BE2C (cell line): ENCODE measurements at regions not wholly inside any gene's neighbourhood (a gene's known extent, or its start where the extent isn't known, plus 50 kb on each side); places are given as distances from the start of the nearest gene placed in this dataset.
"Not testable (repeated sequence)": the region's sequence is repeated elsewhere in the genome, so short reads cannot be mapped to it uniquely, and the experiment has no call there.

Experiments used
- DNase-seq: peaks from one replicate; pipeline ENCODE4 v3.0.0-alpha.2; 2020
- H3K27me3 ChIP-seq: fragments of 250-450 bp; sonication (Bioruptor Pico); 2 replicates; pipeline ENCODE4 v1.5.1; 2020; ENCODE audit warnings: mild to moderate bottlenecking
- H3K36me3 ChIP-seq: fragments of 250-450 bp; sonication (Bioruptor Pico); 2 replicates; pipeline ENCODE4 v1.5.1; 2020; ENCODE audit warnings: mild to moderate bottlenecking
- H3K4me1 ChIP-seq: fragments of 250-450 bp; sonication (Bioruptor Pico); 2 replicates; pipeline ENCODE4 v1.5.1; 2020
- H3K4me3 ChIP-seq: 2 replicates; pipeline ENCODE4 v1.5.1; 2011; ENCODE audit warnings: low read depth, low read length
- H3K9me3 ChIP-seq: fragments of 250-450 bp; sonication (Bioruptor Pico); 2 replicates; pipeline ENCODE4 v1.5.1; 2020
- TF ChIP-seq, protein P1 (sequence below): IDR thresholded peaks from 2 replicates; pipeline ENCODE4 v1.5.1; 2012; ENCODE audit warnings: mild to moderate bottlenecking, low read depth, low read length

DNA sequence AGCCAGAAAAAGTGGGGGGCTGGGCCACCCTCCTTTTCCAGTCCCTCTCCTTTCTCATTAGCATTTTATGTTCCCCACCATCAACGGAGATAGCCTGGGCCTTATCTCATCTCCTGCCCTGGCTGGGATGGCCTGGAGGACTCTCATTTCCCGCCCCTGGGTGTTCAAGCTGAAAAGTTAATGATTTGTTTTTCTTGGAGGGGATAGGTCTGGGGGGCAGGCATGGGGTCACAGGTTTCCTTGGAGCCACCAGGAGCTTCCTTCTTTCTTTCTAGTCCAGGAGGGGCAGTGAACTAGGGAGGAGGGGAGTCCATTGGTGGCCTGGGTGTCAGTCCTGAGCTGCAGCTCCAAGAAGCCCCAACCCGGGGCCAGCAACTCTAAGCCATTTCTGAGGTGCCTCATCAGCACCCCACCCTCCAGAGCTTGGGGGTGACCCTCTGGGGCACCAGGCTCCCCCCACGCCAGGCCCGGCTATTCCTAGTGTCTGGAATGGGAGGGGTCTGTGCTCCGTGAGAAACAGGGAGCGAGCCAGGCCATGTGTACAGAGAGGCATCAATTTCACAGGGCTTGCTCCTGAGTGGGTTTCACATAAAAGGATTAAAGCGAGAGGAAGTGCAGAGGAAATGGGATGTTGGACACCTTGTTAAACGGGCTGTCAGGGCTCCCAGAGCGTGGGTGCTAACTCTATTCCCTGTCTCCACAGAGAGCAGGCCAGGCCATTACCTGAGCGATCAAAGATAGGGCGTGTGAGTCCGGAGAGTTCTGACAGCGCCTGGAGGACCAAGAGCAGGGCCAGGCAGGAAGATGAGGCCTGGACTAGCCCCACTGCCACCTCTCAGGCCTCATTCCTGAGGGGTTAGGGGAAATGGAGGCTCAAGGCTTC lies 90.6 kb upstream of the LHX1 start:
- H3K4me3 ChIP-seq = no peak overlapping the region
- TF ChIP-seq, protein P1, sequence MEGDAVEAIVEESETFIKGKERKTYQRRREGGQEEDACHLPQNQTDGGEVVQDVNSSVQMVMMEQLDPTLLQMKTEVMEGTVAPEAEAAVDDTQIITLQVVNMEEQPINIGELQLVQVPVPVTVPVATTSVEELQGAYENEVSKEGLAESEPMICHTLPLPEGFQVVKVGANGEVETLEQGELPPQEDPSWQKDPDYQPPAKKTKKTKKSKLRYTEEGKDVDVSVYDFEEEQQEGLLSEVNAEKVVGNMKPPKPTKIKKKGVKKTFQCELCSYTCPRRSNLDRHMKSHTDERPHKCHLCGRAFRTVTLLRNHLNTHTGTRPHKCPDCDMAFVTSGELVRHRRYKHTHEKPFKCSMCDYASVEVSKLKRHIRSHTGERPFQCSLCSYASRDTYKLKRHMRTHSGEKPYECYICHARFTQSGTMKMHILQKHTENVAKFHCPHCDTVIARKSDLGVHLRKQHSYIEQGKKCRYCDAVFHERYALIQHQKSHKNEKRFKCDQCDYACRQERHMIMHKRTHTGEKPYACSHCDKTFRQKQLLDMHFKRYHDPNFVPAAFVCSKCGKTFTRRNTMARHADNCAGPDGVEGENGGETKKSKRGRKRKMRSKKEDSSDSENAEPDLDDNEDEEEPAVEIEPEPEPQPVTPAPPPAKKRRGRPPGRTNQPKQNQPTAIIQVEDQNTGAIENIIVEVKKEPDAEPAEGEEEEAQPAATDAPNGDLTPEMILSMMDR = no peak
- H3K36me3 ChIP-seq = no peaks in the 10 kb centered on the region
- H3K27me3 ChIP-seq = no peaks in the 10 kb centered on the region; the same call in 1 of the 2 replicates
- peaks cover 2% of the 10 kb centered on the region for H3K4me1 ChIP-seq
- no peaks in the 10 kb centered on the region for H3K9me3 ChIP-seq
- DNase-seq = no peak

DNA sequence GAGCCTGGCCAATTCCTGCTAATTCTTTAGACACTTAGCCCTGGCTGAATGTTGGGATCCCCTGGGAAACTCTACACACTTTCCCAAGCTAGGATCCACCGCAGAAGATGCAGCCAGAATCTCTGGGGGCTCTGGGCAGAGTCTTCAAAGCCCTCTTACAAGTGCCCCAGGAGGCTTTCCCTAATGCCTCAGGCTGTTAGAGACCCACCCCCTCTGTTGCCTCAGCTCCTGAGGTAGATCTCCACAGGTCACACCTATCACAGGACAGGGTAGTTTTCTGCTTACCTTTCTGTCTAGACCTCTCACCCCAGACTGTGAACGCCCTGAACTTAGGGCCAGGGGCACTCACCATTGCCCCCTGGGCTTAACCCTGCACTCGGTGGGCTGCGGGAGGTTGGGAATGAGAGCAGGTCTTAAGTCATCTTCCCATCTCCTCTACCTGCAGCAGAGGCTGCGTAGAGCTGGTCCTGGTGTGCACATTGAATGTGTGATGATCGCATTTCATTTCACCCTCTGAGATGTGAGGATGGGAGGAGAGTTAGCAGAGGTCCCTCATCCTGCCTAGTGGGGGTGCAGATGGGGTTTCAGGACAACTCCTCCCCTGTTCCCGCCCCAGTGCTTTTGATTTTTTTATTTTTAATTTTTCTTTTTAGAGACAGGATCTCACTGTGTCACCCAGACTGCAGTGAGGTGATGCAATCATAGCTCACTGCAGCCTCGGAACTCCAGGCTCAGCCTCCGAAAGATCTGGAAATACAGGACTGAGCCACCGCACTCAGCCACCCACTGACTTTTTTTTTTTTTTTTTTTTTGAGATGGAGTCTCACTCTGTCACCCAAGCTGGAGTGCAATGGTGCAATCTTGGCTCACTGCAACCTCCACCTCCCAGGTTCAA lies 89.0 kb upstream of the LHX1 start:
- Histone ChIP-seq H3K4me3 (no peak overlapping the region), H3K27me3 (no peaks in the 10 kb centered on the region; the same call in 1 of the 2 replicates), H3K4me1 (peaks cover 2% of the 10 kb centered on the region), H3K9me3 (no peaks in the 10 kb centered on the region), H3K36me3 (no peaks in the 10 kb centered on the region)
- TF ChIP-seq, protein P1 = no peak
- DNase-seq = no peak

DNA sequence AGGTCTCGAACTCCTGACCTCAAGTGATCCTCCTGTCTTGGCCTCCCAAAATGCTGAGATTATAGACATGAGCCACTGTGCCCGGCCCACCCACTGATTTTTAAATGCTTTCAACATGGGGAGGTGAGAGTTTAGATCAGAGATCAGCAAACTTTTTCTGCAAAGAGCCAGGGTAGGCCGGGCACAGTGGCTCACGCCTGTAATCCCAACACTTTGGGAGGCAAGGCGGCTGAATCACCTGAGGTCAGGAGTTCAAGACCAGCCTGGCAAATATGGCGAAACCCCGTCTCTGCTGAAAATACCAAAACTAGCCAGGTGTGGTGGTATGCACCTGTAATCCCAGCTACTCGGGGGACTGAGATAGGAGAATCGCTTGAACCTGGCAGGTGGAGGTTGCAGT lies 88.3 kb upstream of the LHX1 start:
- H3K36me3 ChIP-seq, DNase-seq, H3K9me3 ChIP-seq, H3K4me3 ChIP-seq, H3K27me3 ChIP-seq, H3K4me1 ChIP-seq: not testable (repeated sequence)

DNA sequence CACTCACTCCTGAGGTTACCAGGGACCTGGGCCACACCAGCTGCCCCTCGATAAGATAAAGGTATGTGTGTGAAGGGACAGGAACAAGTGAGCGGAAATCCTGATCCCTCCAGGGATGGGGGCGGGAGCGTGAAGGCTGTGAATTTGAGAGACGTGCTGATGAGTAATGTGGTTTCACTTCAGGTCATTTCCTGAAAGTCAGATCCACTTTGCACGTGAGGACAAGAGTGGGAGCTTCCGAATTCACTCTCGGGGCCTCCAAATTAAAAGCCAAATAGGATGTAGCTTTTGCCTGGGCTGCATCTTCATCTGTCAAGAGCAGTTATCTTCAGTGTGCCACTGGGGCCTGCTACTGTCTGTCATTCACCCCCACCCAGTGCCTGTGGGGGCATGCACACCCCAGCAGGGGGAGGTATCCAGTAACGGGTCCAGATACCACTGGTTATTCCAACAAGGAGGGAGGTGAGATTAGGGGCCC lies 87.4 kb upstream of the LHX1 start:
- H3K4me1 ChIP-seq = peaks cover 2% of the 10 kb centered on the region

DNA sequence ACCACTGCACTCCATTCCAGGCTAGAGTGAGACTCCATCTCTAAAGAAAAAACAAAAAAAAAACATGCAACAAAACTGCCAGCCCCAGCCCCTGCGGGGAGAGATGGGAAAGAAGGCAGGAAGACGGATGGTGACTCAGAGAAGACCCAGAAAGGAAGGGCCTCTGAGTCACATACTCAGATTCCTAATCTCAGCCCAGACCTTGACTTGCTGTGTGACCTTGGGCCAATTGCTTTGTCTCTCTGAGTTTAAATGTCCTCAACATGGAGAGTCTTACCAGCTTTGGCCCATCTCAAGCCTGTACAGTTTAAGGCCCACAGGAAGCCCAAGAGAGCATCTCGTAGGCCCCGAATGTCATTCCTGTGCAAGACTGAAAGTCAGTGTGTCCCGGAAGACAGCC lies 86.5 kb upstream of the LHX1 start:
- TF ChIP-seq, protein P1 = no peak
- H3K36me3 ChIP-seq = no peaks in the 10 kb centered on the region
- peaks cover 2% of the 10 kb centered on the region for H3K4me1 ChIP-seq
- H3K27me3 ChIP-seq = no peaks in the 10 kb centered on the region; the same call in 1 of the 2 replicates
- H3K4me3 ChIP-seq = no peak overlapping the region
- DNase-seq = no peak
- no peaks in the 10 kb centered on the region for H3K9me3 ChIP-seq

More for the DNA sequence above, 87.4 kb upstream of the LHX1 start:
- Histone ChIP-seq H3K4me3 (no peak overlapping the region), H3K27me3 (no peaks in the 10 kb centered on the region; the same call in 1 of the 2 replicates), H3K9me3 (no peaks in the 10 kb centered on the region), H3K36me3 (no peaks in the 10 kb centered on the region)
- peak; percentile 72 for DNase-seq
- TF ChIP-seq, protein P1 = peak; percentile 62

DNA sequence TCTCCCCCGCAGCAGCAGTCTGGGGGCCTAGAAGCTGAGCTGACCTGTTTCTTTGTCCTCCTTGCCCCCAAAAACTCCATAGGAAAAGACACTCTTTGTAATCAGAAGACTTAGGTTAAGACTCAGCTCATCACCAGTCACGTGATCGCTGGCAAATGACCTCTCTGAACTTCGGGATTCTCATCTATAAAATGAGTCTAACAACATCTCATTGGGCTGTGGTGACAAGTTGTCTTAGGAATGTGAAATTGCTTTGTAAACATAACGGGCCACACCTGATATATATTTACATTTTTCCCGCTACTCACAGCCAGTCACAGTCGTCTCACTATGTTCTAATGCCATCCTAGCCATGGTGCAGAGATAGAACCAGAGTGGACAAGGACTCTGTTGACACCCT lies 86.0 kb upstream of the LHX1 start:
- no peak for DNase-seq
- Histone ChIP-seq H3K4me3 (no peak overlapping the region), H3K4me1 (peaks cover 2% of the 10 kb centered on the region)

DNA sequence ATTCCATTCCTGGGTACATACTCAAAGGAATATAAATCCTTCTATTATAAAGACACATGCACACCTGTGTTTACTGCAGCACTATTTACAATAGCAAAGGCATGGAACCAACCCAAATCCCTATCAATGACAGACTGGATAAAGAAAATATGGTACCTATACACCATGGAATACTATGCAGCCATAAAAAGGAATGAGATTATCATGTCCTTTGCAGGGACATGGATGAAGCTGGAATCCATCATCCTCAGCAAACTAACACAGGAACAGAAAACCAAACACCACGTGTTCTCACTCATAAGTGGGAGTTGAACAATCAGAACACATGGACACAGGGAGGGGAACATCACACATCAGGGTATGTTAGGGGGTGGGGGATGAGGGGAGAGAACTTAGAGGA lies 84.8 kb upstream of the LHX1 start:
- not testable (repeated sequence) for DNase-seq, H3K9me3 ChIP-seq, H3K4me1 ChIP-seq, H3K4me3 ChIP-seq, H3K36me3 ChIP-seq, H3K27me3 ChIP-seq

More for the DNA sequence above, 86.0 kb upstream of the LHX1 start:
- Histone ChIP-seq H3K36me3 (no peaks in the 10 kb centered on the region), H3K9me3 (no peaks in the 10 kb centered on the region), H3K27me3 (no peaks in the 10 kb centered on the region; the same call in 1 of the 2 replicates)
- TF ChIP-seq, protein P1 = no peak
